HG03139 (cell line): ENCODE measurements at regions not wholly inside any gene's neighbourhood (a gene's known extent, or its start where the extent isn't known, plus 50 kb on each side); places are given as distances from the start of the nearest gene placed in this dataset.

Experiments
- ATAC-seq: cut with Tn5 transposase; IDR thresholded peaks from one replicate; pipeline ENCODE4 v1.9.1; 2021; ENCODE audit not compliant: unreplicated experiment

GRCh38 chr5:135249658-135250057, 149.4 kb downstream of the MACROH2A1 start:
- ATAC-seq: no peak

GRCh38 chr5:135248801-135249231, 150.2 kb downstream of the MACROH2A1 start:
- ATAC-seq: no peak

- no peak for ATAC-seq
These were observed 151.9 kb downstream of the MACROH2A1 start for GRCh38 chr5:135246923-135247795.

GRCh38 chr5:135246605-135246922, 152.5 kb downstream of the MACROH2A1 start:
- ATAC-seq: no peak

- no peak for ATAC-seq
These were observed 153.2 kb downstream of the MACROH2A1 start for GRCh38 chr5:135245521-135246499.

GRCh38 chr5:135244620-135245021, 154.4 kb downstream of the MACROH2A1 start:
- no peak for ATAC-seq

- ATAC-seq: no peak
These were observed 155.3 kb downstream of the MACROH2A1 start for GRCh38 chr5:135243556-135244285.

GRCh38 chr5:135242866-135243555, 156.0 kb downstream of the MACROH2A1 start:
- no peak for ATAC-seq

GRCh38 chr5:135242021-135242865, 156.8 kb downstream of the MACROH2A1 start:
- ATAC-seq: no peak

GRCh38 chr5:135241536-135241935, 157.5 kb downstream of the MACROH2A1 start:
- no peak for ATAC-seq

GRCh38 chr5:135240781-135241360, 158.2 kb downstream of the MACROH2A1 start:
- no peak for ATAC-seq

GRCh38 chr5:135240283-135240633, 158.8 kb downstream of the MACROH2A1 start:
- no peak for ATAC-seq

- ATAC-seq: no peak
These were observed 159.4 kb downstream of the MACROH2A1 start for GRCh38 chr5:135239453-135240282.

GRCh38 chr5:135238622-135239452, 160.2 kb downstream of the MACROH2A1 start:
- ATAC-seq: no peak

GRCh38 chr5:135237748-135238103, 161.3 kb downstream of the MACROH2A1 start:
- ATAC-seq: no peak

GRCh38 chr5:135236908-135237747, 161.9 kb downstream of the MACROH2A1 start:
- no peak for ATAC-seq
